Uterus (tissue), 3 donors: ENCODE measurements at regions not wholly inside any gene's neighbourhood (a gene's known extent, or its start where the extent isn't known, plus 50 kb on each side); places are given as distances from the start of the nearest gene placed in this dataset.

Experiments
- DNase-seq, 2 donors: peaks; one replicate each; pipeline ENCODE4 v3.0.0-alpha.2; 2019 to 2020
- H3K27ac ChIP-seq, 2 donors: fragments of 200-600 bp; sonication (generic); 1 replicate in 1 of 2; 2 replicates in 1 of 2; pipeline ENCODE4 v1.5.1; 2016 to 2018
- H3K27me3 ChIP-seq, 2 donors: fragments of 200-600 bp; sonication (generic); one replicate each; pipeline ENCODE4 v1.5.1; 2018 to 2019; ENCODE audit warnings: control low read depth in 1 of 2
- H3K36me3 ChIP-seq, 2 donors: fragments of 200-600 bp; sonication (generic); one replicate each; pipeline ENCODE4 v1.5.1; 2019; ENCODE audit warnings: control low read depth in 1 of 2
- H3K4me1 ChIP-seq, 2 donors: fragments of 200-600 bp; sonication (generic); one replicate each; pipeline ENCODE4 v1.5.1; 2018 to 2019; ENCODE audit warnings: control low read depth in 1 of 2
- H3K4me3 ChIP-seq, 2 donors: fragments of 200-600 bp; sonication (generic); 1 replicate in 1 of 2; 2 replicates in 1 of 2; pipeline ENCODE4 v1.5.1; 2018 to 2019; ENCODE audit warnings: mild to moderate bottlenecking in 1 of 2
- H3K9me3 ChIP-seq, 2 donors: fragments of 200-600 bp; sonication (generic); one replicate each; pipeline ENCODE4 v1.5.1; 2019; ENCODE audit warnings: control low read depth in 1 of 2
- POLR2A ChIP-seq, 2 donors: fragments of 450-650 bp; IDR thresholded peaks; one replicate each; pipeline ENCODE4 v1.6.1; 2016; ENCODE audit warnings: antibody characterized with exemption in 2 of 2, mild to moderate bottlenecking in 1 of 2, moderate library complexity in 1 of 2
- intact Hi-C: fragments of 100-400 bp; cut with DNase I; formaldehyde crosslinking; loops from one replicate; pipeline ENCODE4 v1.15.1; 2023; ENCODE audit warnings: low total_unique reads
- TF ChIP-seq, protein P1 (sequence below), 4 experiments: fragments of 200-600 bp in 2 of 4; fragments of 450-650 bp in 2 of 4; sonication (generic) in 2 of 4; IDR thresholded peaks; one replicate each; pipeline ENCODE4 v1.5.1; 2016 to 2019; ENCODE audit warnings: antibody characterized with exemption in 4 of 4, mild to moderate bottlenecking in 2 of 4, moderate library complexity in 1 of 4
- donor health status: DM: yes; HTN: yes; CAD: no.

- intact Hi-C loops, result no loop called here
- no peaks in the 10 kb centered on the region for H3K4me1 ChIP-seq
- no peak for DNase-seq
- H3K27me3 ChIP-seq, result no peaks in the 10 kb centered on the region
- H3K9me3 ChIP-seq, result no peaks in the 10 kb centered on the region
- no peak overlapping the region for H3K27ac ChIP-seq
- TF ChIP-seq, protein P1, sequence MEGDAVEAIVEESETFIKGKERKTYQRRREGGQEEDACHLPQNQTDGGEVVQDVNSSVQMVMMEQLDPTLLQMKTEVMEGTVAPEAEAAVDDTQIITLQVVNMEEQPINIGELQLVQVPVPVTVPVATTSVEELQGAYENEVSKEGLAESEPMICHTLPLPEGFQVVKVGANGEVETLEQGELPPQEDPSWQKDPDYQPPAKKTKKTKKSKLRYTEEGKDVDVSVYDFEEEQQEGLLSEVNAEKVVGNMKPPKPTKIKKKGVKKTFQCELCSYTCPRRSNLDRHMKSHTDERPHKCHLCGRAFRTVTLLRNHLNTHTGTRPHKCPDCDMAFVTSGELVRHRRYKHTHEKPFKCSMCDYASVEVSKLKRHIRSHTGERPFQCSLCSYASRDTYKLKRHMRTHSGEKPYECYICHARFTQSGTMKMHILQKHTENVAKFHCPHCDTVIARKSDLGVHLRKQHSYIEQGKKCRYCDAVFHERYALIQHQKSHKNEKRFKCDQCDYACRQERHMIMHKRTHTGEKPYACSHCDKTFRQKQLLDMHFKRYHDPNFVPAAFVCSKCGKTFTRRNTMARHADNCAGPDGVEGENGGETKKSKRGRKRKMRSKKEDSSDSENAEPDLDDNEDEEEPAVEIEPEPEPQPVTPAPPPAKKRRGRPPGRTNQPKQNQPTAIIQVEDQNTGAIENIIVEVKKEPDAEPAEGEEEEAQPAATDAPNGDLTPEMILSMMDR (IDR thresholded peaks at IDR 0.05), result no peak
- no peak for TF ChIP-seq POLR2A (IDR thresholded peaks at IDR 0.05)
- no peaks in the 10 kb centered on the region for H3K36me3 ChIP-seq
- no peak overlapping the region for H3K4me3 ChIP-seq
Observed at GRCh38 chr2:136530146-136530545, 235.2 kb upstream of the THSD7B start.

DNA sequence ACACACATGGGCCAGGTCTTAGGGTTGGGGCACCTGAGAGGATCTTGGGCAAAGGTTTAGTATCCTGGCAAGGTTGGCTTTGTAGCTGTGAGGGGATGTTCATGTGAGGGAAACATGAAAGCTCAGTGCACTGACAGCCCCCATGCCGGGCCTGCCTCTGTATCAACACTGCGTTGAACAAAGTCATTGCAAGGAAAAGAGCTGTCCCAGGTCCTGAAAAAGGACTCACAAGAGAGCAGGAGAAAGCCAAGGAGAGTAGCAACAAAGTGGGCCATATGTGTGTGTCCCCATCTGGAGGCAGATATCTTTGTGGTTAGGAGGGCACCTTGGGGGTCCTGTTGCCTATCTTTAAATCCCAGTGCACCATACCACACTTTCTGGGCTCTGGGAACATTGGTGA is 237.8 kb upstream of the THSD7B start:
- TF ChIP-seq, protein P1 (IDR thresholded peaks at IDR 0.05), result no peak
- TF ChIP-seq POLR2A (IDR thresholded peaks at IDR 0.05), result no peak
- H3K27me3 ChIP-seq, result no peaks in the 10 kb centered on the region
- H3K27ac ChIP-seq, result no peak overlapping the region
- no peak for DNase-seq
- intact Hi-C loops, result no loop called here
- H3K9me3 ChIP-seq, result no peaks in the 10 kb centered on the region
- no peak overlapping the region for H3K4me3 ChIP-seq
- H3K4me1 ChIP-seq, result no peaks in the 10 kb centered on the region
- no peaks in the 10 kb centered on the region for H3K36me3 ChIP-seq

GRCh38 chr2:136522724-136523123 is 242.6 kb upstream of the THSD7B start:
- H3K9me3 ChIP-seq, result no peaks in the 10 kb centered on the region
- intact Hi-C loops, result no loop called here
- H3K4me1 ChIP-seq, result no peaks in the 10 kb centered on the region
- DNase-seq, result no peak
- H3K27me3 ChIP-seq, result no peaks in the 10 kb centered on the region
- H3K4me3 ChIP-seq, result no peak overlapping the region
- H3K27ac ChIP-seq, result no peak overlapping the region
- TF ChIP-seq POLR2A (IDR thresholded peaks at IDR 0.05), result no peak
- TF ChIP-seq, protein P1 (IDR thresholded peaks at IDR 0.05), result no peak
- H3K36me3 ChIP-seq, result no peaks in the 10 kb centered on the region

- H3K4me1 ChIP-seq, result no peaks in the 10 kb centered on the region
- no peak overlapping the region for H3K4me3 ChIP-seq
- no peaks in the 10 kb centered on the region for H3K27me3 ChIP-seq
- TF ChIP-seq, protein P1 (IDR thresholded peaks at IDR 0.05), result no peak
- no peak for TF ChIP-seq POLR2A (IDR thresholded peaks at IDR 0.05)
- intact Hi-C loops, result no loop called here
- H3K27ac ChIP-seq, result no peak overlapping the region
- H3K9me3 ChIP-seq, result no peaks in the 10 kb centered on the region
- no peaks in the 10 kb centered on the region for H3K36me3 ChIP-seq
- DNase-seq, result no peak
Observed at GRCh38 chr2:136517716-136518115, 247.6 kb upstream of the THSD7B start.

GRCh38 chr2:136510244-136510643 is 255.1 kb upstream of the THSD7B start:
- no peak for DNase-seq

More at GRCh38 chr2:136510244-136510643, 255.1 kb upstream of the THSD7B start:
- TF ChIP-seq, protein P1 (IDR thresholded peaks at IDR 0.05), result no peak
- no peak for TF ChIP-seq POLR2A (IDR thresholded peaks at IDR 0.05)
- H3K27me3 ChIP-seq, result no peaks in the 10 kb centered on the region
- no peaks in the 10 kb centered on the region for H3K9me3 ChIP-seq
- intact Hi-C loops, result no loop called here
- H3K4me1 ChIP-seq, result no peaks in the 10 kb centered on the region
- H3K36me3 ChIP-seq, result no peaks in the 10 kb centered on the region
- H3K4me3 ChIP-seq, result no peak overlapping the region
- H3K27ac ChIP-seq, result no peak overlapping the region
